HL-60/S4 (cell line): ENCODE measurements at regions not wholly inside any gene's neighbourhood (a gene's known extent, or its start where the extent isn't known, plus 50 kb on each side); places are given as distances from the start of the nearest gene placed in this dataset.

Source experiments
- in situ Hi-C: fragments of 300-500 bp; cut with MboI; formaldehyde crosslinking; loops from 2 replicates; pipeline ENCODE4 v1.14.3; 2022; ENCODE audit warnings: low sequenced_read_pairs

DNA sequence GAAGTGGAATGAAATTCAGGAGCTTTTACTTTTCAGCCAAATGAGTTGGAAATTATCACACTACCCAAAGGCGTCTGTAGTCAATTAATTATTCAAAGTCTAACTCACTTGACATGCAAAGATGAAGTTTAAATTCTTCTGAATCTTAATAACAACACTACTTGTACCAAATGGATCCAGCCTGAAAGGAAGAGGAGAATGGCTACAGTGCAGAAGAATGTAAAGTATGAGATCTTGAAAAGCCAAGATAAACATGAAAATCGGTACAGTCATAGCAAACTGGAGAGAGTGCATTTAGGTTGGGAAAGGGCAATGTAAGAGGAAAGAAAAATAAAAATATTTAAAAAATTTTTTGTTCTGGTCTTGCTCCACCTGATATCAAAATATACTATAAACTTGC lies 195.5 kb downstream of the SIM1 start:
- in situ Hi-C loops: no loop called here

DNA sequence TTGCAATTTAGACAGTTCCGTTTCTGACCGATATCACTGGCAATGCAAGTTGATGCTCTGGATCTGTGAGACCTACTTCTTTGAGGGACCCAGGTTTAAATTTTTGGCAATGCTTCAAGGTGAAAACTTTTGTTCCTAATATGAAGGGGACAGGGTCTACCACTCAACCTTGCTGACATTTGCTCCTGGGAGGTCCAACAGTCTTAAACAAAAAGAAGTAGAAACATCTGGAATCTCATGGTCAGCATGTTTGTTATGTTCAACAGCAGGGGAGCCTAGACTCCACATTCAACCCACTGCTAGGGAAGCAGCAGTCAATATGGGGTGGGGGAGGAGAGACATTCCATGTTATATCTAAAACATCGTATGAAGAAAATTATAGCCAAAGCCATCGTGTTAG lies 196.4 kb downstream of the SIM1 start:
- in situ Hi-C loops: no loop called here

DNA sequence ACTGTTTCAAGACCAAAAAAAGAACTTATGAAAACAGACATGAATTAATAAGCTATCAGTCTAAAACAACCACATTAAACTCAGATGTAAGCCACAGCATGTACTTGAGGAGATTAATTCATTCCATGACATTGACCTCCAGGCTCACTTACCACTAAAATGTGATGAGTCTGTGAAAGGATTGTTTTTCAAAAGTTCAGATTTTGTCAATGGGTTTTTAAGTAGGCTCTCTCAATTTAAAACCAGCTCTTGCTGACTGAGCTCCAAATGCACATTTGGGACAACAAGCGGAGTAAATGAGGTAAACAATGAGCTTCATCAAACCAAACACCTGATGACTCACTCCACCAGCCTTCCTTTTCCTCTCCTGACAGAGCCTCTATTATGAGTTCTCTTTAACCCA lies 197.0 kb downstream of the SIM1 start:
- in situ Hi-C loops: no loop called here

DNA sequence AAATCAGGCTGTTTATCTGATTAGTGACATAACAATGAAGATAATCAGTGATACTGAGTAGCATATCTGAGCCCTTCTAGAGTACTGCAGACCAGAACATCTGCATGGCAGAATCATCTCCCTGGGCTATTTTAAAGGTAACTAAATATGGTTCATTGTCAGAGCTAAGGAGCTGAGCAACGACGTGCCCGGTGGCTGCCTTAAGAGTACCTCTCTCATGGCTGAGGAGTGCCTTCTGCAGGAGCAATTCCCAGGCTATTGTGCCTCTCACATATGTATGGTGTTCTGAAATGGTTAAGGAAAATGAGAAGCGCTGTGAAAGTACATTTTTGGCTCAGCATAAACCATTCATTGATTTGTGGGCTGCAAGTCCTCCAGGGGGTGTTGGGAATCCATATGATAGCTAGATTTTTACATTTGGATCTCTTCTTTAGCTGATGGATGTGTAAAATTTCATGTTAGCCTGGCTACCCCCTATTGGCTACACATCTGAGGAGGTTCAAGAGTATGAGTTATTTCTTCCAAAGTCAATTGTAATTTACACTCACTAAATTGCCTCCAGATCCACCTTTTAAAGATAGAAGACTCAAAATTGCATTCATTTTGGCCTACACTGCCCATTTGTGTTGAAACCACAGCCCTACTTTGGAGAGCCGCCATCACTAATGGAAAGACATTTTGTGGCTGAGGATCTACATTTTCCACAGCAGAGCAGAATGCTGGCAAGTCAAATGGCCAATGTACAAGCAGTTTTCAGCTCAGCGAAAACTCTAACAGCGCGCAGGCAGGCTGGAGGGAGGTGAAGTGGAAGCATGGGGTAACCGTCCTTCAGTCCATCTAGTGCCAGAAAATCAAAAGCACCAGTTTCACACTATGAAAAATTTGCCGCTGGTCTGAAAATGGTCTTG lies 198.0 kb downstream of the SIM1 start:
- in situ Hi-C loops: no loop called here

DNA sequence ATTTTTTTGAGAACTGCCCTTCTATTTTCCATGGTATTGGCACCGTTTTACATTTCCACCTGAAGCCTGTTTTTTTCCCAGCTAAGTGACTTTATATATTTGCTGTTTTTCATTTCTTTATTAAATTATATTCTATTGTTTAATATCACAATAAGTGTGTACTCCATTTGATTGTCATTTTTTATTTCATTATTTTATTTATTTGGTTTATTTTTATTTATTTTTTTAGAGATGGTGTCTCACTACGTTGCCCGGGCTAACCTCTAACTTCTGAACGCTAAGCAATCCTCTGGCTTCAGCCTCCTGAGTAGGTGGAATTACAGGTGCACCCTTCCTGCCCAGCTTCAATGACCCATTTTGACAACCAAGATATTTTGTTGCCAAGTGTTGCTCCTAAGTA lies 202.6 kb downstream of the SIM1 start:
- in situ Hi-C loops: no loop called here

DNA sequence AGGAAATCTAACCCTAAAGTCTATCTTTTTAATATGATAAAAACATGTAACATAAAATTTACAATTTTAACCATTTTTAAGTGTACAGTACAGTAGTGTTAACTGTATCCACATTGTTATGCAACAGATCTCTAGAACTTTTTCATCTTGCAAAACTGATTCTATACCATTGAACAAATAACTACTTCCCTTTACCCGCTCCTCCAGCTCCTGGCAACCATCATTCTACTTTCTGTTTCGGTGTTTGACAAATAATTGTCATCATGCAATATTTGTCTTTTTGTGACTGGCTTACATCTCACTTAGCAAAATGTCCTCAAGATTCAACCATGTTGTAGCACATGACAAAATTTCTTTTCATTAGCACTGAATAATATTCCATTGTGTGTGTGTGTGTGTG lies 203.2 kb downstream of the SIM1 start:
- in situ Hi-C loops: no loop called here

DNA sequence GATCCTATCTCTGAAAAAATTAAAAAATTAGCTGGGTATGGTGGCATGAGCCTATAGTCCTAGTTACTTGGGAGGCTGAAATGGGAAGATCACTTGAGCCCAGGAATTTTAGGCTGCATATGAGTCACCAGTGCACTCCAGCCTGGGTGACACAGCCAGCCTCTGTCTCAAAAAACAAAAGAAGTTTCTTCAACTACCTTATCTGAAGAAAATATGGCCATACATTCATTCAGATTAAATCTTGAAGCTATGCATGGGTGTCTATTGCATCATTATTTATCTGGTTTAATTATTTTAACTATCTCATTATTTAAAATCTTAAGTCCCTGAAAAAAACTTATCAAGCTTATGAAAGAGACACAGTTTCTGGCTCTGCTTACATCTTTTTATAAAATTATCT lies 204.1 kb downstream of the SIM1 start:
- in situ Hi-C loops: no loop called here

DNA sequence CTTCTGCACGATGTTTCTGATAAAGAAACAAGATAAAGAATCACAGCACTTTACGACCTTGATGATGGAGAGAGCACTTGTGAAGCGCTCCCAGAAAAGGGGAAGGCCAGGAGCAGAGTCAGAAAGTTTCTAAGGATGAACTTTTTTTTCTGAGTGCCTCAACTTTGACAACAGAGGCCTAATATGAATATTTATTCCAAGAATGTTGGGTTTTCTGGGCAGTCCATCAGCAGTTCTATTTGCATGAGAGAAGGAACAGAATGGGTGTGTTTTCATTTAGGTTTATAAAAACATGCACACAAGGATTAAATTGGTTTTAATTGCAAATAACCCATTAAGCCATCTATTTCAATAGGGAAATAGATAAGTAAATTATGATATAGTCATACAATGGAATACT lies 204.9 kb downstream of the SIM1 start:
- in situ Hi-C loops: no loop called here

DNA sequence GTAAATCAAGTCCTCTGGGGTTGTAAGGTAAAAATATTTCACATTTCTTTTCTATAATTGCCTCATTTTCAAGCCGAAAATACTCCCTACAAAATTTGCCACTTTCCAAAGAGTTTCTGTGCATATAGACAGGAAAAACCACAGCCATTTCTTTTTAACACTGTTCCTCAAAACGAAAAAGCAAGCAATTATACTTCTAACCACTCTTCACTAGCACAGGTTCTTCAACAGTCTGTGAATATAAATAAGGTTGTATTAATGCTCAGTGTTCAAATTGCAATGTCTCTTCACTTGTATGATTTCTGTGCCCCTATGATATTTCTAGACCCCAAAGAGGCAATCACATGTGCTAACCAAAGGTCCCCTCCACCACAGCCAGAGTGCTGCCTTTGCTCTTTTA lies 206.0 kb downstream of the SIM1 start:
- in situ Hi-C loops: no loop called here

DNA sequence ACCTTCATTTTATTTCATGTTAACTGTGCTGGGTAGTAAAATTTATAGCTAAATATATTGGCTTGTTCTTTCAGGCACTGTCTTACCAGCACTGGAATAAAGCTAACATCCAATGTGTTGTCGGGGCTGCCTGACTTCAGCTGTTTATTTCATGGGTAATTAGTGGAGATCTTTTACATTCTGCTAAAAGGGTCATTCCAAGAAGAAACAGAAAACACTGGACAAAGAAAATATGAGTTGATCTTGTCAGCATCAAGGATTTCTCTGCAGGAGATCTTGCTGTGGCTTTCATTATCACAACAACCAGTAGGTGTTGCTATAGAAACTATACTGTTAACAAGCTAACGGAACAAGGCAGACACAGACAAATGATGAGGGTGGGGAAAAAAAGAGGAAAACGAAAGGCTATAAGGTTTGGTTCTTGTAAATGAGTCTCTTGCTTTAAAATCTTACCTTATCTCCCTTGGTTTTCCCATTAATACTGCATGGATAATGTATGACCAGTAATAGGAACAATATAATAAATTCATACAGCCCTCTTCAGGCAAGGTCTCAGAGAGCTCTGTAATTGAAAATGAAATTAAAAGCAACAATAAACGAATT lies 206.8 kb downstream of the SIM1 start:
- in situ Hi-C loops: no loop called here

DNA sequence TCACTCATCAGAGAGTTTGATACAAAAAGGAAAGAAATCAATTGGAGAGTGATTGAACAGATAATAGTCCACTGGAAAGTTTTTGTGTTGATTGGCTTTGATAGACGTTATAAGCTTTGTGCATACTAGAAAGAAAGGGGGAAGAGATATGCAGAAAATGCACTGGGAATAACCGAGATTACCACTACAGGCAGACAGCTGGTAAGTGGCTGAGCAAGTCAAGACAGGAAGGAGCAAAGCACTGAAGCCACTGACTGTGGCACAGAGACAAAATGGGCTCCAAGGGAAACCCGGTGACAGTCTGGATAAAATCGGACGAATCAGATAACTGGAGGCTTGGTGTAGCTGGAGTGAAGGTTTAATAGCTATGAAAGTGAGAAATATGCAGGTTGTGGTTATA lies 209.0 kb downstream of the SIM1 start:
- in situ Hi-C loops: no loop called here

DNA sequence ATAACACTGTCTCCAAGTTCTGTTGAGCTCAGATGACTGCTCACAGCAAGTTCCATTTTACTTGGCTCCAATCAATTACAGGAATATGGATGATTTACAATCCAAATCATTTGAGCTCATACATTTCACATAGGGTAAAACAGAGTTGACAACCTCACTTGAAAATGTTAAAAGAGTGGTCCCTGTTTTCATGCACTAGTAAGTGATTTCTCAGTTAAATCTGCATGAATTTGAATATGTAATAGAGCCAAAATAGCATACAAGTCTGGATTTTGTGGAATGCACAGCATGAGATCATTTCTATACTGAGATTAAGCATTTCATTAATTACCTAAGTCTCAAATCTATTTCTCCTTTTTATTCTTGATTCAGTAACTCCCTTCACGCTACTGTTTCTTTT lies 217.6 kb downstream of the SIM1 start:
- in situ Hi-C loops: no loop called here

DNA sequence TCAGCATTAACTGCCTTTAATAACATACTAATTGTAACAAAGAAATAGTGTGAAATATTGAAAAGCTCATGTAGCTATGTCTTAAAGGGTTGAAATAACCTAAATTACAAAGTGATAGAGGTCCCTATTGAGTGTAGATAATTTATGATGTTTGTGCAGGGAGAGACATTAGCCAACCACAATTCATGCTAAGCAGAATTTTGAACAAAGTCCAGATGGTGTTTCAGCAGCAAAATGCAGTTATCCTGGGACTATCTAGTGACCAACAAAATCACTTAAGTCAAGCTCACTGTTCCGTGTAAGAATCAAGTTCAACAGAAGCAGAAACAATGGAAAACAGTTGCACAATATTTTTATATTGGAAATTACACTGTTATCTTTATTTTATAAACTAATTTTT lies 218.5 kb downstream of the SIM1 start:
- in situ Hi-C loops: no loop called here

DNA sequence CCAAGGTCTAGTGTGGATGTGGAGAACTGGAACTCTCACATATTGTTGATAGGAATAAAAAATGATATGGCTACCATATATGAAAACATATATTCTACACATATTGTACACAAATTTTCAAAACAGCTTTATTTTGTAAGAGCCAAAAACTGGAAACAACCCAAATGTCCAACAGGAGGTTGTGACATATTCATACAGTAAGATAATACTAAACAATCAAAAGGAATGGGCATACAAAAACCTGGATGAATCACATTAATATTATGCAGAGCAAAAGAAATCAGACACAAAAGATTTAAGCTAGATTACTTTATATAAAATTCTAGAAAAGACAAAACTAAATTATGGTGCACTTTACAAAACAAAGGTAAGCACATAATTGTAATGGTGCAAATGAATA lies 223.9 kb downstream of the SIM1 start:
- in situ Hi-C loops: no loop called here

DNA sequence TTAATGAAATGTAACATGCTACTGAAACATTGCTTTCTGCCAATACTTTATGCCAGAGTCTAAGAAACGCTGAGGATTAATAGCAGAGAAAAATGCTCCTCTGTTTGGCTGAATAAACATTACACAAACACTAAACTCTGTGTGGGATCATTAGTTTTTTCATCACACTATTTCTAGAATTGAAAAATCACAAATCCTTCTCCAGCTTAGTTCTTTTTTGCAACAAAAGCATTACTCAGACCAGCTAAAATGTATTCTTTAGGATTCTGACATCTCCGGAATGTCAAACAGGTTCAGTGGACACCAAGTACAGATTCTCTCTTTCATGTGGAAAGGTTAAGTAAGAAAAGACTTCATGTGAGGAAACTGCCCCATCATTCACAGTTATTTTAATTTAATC lies 226.9 kb downstream of the SIM1 start:
- in situ Hi-C loops: no loop called here

DNA sequence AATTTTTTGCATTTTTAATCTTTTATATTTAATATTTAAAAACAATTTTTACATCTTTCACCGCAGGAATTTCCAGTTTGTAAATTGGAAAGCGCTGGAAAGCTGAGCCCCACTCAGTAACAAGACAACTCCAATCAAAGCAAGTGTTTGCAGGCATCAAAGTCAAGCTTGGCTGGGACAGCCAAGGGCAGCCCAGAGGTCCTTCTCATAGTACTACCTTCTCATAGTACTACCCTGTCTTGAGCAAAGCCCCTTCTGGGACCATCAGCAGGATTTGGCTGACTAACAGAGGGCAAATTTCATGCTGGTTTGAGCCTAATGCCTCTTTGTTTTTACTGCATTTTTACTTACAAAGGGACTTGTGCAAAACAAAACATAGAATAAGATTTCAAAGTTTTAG lies 228.3 kb downstream of the SIM1 start:
- in situ Hi-C loops: no loop called here

DNA sequence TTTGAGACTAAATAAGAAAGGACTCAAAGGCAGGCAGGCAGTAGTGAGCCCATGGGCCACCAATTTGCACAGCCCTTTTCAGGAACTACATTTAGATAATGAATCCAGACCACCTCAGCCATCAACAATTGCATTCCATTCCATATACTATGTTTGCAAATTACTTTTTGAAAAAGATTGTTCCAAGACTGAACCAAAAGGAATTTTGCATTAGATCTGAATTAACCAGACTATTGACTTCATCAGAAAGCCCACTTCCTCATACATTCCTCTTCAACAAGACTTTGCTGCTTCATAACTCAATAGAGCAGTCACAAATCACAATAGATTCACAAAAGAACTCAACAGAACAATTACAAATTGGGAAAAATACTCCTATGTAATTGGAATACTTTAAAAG lies 229.1 kb downstream of the SIM1 start:
- in situ Hi-C loops: no loop called here

DNA sequence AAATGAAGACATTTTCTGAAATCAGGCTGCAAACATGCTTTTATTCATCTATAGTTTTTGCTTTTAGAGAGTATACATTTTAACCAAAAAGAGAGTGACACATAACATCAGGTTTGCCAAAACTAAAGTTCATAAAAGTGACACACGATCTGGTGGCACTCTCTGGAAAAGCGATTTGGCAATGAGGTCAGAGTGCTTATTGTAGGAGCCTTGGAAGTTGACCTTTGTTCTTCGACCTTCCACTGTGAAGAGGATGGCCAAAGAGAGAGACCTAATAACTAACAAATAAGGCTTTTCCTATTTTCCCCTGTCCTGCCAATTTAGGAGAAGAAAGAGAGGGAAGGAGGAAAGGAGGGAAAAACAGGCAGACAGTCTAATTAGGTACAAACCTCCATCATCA lies 230.1 kb downstream of the SIM1 start:
- in situ Hi-C loops: no loop called here

DNA sequence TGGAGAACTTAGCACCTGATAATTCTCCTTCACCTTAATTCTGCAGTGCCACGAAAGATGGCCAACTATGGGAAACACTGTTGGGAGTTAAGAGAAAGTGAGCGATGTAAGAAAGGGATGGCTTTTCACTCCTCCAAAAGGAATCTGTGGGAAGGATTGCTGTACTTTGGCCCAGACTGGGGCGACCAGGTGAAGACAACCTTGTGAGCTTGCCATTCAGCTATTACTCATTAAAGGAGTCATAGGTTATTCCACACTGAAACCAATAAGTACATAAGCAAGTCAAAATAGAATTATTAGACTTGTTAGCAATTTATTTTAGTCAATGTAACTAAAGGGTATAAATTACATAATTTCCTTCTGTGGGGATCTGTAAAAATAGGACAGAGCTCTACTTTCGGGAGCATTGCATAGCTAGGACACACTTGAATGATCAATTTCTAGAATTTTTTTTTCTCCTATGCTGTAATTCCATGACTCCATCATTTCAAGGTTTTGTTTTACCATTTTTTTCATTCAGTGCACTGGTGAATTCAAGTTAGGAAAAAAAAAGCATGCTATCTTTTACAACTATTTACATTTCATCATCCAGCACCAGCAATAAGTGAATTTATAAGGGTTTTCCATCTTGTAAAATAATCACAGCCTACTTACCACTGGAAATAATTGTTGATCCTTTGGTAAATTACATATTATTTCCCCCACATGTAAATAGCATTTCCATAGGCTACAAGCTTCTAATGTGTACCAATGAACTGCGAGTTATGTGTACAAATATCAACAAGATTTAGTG lies 231.7 kb downstream of the SIM1 start:
- in situ Hi-C loops: no loop called here

DNA sequence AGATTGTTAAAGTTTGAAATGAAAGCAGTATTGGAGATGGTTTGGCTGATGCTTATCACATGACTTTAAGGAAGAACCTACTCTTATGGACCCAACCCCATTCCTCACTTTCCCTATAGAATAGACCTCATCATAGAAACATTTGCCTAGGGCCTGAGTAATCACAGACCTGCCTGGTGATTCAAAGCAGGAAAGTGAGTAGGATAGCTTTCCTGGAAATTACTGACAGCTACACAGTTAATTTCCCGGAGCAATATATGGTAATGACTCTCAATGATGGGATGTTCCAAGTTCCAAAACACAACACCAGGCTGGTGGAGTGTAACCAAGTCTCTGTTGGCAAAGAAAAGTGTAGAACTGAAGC lies 233.8 kb downstream of the SIM1 start:
- in situ Hi-C loops: no loop called here

DNA sequence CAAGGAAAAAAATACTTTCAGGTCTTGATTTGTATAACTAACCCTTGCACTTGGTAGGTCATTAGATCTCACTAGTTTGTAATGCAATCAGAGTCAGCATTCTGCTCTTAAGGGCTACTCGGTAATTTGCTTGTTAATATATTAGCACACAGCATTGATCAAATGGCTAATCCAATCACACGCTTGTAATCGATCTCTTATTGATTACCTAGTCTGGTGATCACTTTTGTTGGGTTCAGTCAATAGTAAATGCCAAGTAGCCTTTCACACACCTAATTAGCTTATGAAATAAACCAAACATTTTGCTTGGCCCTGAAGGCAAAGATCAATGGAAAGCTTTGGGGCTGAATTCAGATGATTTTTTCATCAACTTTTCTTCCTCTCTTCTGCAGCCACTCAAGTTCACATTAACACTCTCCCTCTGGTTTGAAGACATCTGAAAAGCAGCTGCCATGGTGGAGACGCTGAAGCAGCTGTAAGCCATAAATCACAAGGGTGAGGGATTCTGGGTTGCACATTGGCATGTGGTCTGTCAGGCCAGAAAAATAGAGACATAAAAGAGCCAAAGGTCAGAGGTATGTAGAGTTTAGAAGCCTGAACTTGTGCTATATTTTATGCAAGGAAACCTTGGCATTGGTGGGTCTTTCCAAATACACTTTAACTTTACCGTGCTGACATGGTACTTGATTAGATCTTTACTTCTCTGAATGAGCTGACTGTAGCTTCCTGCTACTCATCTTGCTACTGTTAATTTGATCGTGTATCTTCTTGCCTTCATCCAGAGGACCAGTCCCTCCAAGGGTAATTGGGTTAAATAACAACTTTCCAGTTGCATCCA lies 234.4 kb downstream of the SIM1 start:
- in situ Hi-C loops: no loop called here
